Parathyroid adenoma (tissue), 2 donors: ENCODE measurements at regions not wholly inside any gene's neighbourhood (a gene's known extent, or its start where the extent isn't known, plus 50 kb on each side); places are given as distances from the start of the nearest gene placed in this dataset.
A peak's percentile ranks its signal among the peaks of the same experiment; 100 is the strongest.

Source experiments
- H2AFZ ChIP-seq: fragments of 300-600 bp; sonication (generic); one replicate; pipeline ENCODE4 v1.7.0; 2017; ENCODE audit warnings: antibody characterized with exemption, mild to moderate bottlenecking
- H3K27ac ChIP-seq: fragments of 300-600 bp; sonication (generic); one replicate; pipeline ENCODE4 v1.7.0; 2017
- H3K27me3 ChIP-seq: fragments of 300-600 bp; sonication (generic); one replicate; pipeline ENCODE4 v1.7.0; 2017; ENCODE audit warnings: low read length; ENCODE audit not compliant: control insufficient read depth, insufficient read depth
- H3K36me3 ChIP-seq: fragments of 300-600 bp; sonication (generic); one replicate; pipeline ENCODE4 v1.7.0; 2017; ENCODE audit warnings: low read length; ENCODE audit not compliant: control insufficient read depth, insufficient read depth
- H3K4me1 ChIP-seq: fragments of 300-600 bp; sonication (generic); one replicate; pipeline ENCODE4 v1.7.0; 2017; ENCODE audit warnings: control low read depth
- H3K4me2 ChIP-seq: fragments of 300-600 bp; sonication (generic); one replicate; pipeline ENCODE4 v1.7.0; 2017; ENCODE audit warnings: low read length
- H3K4me3 ChIP-seq: fragments of 300-600 bp; sonication (generic); one replicate; pipeline ENCODE4 v1.7.0; 2017; ENCODE audit warnings: low read depth, low read length
- H3K79me2 ChIP-seq: fragments of 300-600 bp; sonication (generic); one replicate; pipeline ENCODE4 v1.7.0; 2017; ENCODE audit warnings: control low read depth
- H3K9ac ChIP-seq: fragments of 300-600 bp; sonication (generic); one replicate; pipeline ENCODE4 v1.7.0; 2017; ENCODE audit warnings: mild to moderate bottlenecking
- H3K9me3 ChIP-seq: fragments of 300-600 bp; sonication (generic); one replicate; pipeline ENCODE4 v1.7.0; 2017; ENCODE audit warnings: low read length; ENCODE audit not compliant: control insufficient read depth
- TF ChIP-seq, protein P1 (sequence below): fragments of 300-600 bp; sonication (generic); IDR thresholded peaks from one replicate; pipeline ENCODE4 v1.7.0; 2017; ENCODE audit warnings: antibody characterized with exemption, mild to moderate bottlenecking
- donor health status: primary hyperparathyroidism.

DNA sequence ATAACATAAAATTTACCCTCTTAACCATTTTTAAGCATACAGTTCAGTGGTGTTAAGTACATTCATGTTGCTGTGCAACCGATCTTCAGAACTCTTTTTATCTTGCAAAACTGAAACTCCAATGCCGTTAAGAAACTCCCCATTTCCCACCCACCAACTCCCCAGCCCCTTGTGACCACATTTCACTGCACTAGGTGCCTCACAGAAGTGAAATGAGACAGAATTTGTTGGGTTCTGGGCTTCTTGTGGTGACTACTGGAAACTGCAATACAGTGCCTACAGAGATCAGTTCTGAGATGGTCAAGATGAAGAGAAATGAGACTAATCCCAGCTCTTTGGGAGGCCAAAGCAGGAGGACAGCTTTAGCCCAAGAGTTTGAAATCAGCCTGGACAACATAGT, 202.1 kb upstream of the SLC30A5 start:
- Histone ChIP-seq H2AFZ (no peak overlapping the region), H3K9me3 (no peaks in the 10 kb centered on the region), H3K27ac (no peak overlapping the region), H3K79me2 (no peaks in the 10 kb centered on the region), H3K36me3 (no peaks in the 10 kb centered on the region), H3K27me3 (no peaks in the 10 kb centered on the region), H3K9ac (no peak overlapping the region), H3K4me2 (no peak overlapping the region), H3K4me3 (no peak overlapping the region), H3K4me1 (peaks cover 25% of the 10 kb centered on the region)
- TF ChIP-seq, protein P1, sequence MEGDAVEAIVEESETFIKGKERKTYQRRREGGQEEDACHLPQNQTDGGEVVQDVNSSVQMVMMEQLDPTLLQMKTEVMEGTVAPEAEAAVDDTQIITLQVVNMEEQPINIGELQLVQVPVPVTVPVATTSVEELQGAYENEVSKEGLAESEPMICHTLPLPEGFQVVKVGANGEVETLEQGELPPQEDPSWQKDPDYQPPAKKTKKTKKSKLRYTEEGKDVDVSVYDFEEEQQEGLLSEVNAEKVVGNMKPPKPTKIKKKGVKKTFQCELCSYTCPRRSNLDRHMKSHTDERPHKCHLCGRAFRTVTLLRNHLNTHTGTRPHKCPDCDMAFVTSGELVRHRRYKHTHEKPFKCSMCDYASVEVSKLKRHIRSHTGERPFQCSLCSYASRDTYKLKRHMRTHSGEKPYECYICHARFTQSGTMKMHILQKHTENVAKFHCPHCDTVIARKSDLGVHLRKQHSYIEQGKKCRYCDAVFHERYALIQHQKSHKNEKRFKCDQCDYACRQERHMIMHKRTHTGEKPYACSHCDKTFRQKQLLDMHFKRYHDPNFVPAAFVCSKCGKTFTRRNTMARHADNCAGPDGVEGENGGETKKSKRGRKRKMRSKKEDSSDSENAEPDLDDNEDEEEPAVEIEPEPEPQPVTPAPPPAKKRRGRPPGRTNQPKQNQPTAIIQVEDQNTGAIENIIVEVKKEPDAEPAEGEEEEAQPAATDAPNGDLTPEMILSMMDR, result no peak

DNA sequence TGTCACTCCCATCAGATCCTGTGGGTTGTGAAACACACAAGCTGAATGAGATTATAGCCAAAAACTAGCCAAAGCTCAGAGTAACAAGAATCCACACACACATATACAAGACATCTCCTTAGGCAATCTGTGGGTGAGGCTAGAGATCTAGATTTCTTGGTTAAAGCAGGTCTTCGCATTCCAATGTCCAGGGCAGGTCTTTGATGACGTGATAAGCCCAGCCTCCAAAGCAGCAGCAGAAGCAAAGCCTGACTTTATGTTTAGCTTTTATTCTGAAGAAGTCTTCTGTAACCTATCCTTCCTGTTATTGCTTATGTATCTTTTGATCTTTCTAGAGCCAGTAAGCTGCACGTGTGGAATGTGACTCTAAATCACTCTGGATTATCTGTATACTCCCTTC, 199.1 kb upstream of the SLC30A5 start:
- no peak overlapping the region for H3K4me3 ChIP-seq
- peaks cover 25% of the 10 kb centered on the region for H3K4me1 ChIP-seq
- no peak overlapping the region for H3K4me2 ChIP-seq
- TF ChIP-seq, protein P1, result no peak
- H3K36me3 ChIP-seq, result no peaks in the 10 kb centered on the region
- H3K27me3 ChIP-seq, result no peaks in the 10 kb centered on the region
- no peak overlapping the region for H3K9ac ChIP-seq
- no peaks in the 10 kb centered on the region for H3K79me2 ChIP-seq
- peak overlapping the region; percentile 64 for H2AFZ ChIP-seq
- peak overlapping the region; percentile 42 for H3K27ac ChIP-seq
- no peaks in the 10 kb centered on the region for H3K9me3 ChIP-seq

DNA sequence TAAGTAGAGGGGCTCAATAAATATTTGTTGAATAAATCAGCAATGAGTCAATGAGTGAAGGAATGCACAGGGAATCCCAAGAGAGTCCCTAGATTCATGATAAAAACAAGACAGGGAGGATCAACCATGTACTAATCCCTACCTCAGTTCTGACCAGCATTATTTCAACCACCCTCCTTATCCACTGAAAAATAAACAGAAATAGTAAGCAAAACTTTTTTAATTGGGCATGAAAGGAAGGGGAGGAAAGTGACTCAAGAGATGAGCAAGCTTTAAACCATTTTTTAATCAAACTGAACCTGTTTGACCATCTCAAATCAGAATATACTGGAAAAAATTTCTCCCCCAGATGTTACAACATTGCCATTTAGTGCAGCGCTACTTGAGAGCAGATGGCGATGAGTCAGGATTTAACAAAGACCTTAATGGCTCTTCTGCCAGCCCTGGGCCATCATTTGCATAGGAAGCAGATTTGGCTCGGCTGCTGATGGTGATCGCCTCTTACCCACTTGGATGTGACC, 194.8 kb upstream of the SLC30A5 start:
- Histone ChIP-seq H2AFZ (no peak overlapping the region), H3K27me3 (no peaks in the 10 kb centered on the region), H3K27ac (no peak overlapping the region), H3K4me3 (no peak overlapping the region), H3K9me3 (no peaks in the 10 kb centered on the region), H3K9ac (no peak overlapping the region), H3K4me2 (no peak overlapping the region), H3K36me3 (no peaks in the 10 kb centered on the region), H3K79me2 (no peaks in the 10 kb centered on the region), H3K4me1 (peaks cover 11% of the 10 kb centered on the region)
- TF ChIP-seq, protein P1, result no peak

DNA sequence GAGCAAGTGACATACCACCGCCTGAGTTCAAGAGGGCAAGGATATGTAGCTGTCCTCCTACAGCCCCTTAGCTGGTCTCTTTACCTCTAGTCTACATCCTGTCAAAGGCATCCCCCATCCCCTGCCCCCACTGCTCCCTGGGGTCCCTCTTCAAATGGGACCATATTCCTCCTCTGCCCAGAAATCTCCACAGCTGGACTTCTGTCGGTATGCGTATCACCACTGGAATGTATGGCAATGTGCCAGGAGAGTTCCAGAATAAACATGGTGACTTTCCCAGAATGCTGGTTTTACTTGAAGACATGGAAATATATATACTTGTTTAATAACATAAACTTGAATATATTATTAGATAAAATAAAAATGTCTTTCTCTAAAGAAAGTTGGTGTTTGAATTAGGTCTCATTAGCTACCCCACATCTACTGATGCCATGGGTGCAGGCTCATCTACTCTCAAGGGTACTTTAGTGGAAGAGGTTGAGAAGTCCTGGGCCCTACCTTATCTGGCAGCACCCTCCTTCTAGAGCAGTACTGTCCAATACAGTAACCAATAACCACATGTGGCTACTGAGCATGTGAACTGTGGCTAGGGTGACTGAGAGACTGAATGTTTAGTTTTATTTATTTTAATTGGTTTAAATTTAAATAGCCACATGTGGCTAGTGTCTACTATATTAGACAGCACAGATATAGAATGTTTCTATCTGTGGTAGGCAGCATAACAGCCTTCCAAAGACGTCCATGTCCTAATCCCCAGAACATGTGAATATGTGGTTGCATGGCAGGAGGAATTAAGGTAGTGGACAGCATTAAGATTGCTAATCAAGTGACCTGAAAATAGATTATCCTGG, 181.7 kb upstream of the SLC30A5 start:
- H3K36me3 ChIP-seq, result no peaks in the 10 kb centered on the region
- H3K79me2 ChIP-seq, result no peaks in the 10 kb centered on the region
- no peak overlapping the region for H3K9ac ChIP-seq
- TF ChIP-seq, protein P1, result no peak
- no peak overlapping the region for H3K27ac ChIP-seq
- H3K4me3 ChIP-seq, result no peak overlapping the region
- no peaks in the 10 kb centered on the region for H3K9me3 ChIP-seq
- H3K4me2 ChIP-seq, result no peak overlapping the region
- no peaks in the 10 kb centered on the region for H3K27me3 ChIP-seq
- no peaks in the 10 kb centered on the region for H3K4me1 ChIP-seq
- peak overlapping the region; percentile 44 for H2AFZ ChIP-seq
